GM12878 (cell line): ENCODE measurements at regions not wholly inside any gene's neighbourhood (a gene's known extent, or its start where the extent isn't known, plus 50 kb on each side); places are given as distances from the start of the nearest gene placed in this dataset.

Experiments
- ATAC-seq: fragments of 200-7000 bp; cut with Tn5 transposase; 3 replicates; pipeline ENCODE4 v1.9.1; 2020; ENCODE audit warnings: mild to moderate bottlenecking, moderate library complexity
- BruUV-seq: library from RNA; stranded (reverse); fragments of 400-500 nt; replicated peaks from 2 replicates; lab custom pipeline; 2021; lab: Mats Ljungman, UMichigan
- CTCF ChIA-PET: fragments of 300-600 bp; sonication (Branson Sonifier 250); formaldehyde crosslinking; extraction: SDS; loops from one replicate; lab custom pipeline; 2021; ENCODE audit warnings: inconsistent platforms; lab: Yijun Ruan, JAX
- POLR2A ChIA-PET: fragments of 350-600 bp; formaldehyde crosslinking; extraction: SDS; loops from one replicate; lab custom pipeline; 2021; ENCODE audit warnings: inconsistent platforms; lab: Charles Lee
- RAD21 ChIA-PET: fragments of 300-600 bp; sonication (Branson Sonifier 250); formaldehyde crosslinking; loops from one replicate; lab custom pipeline; 2023; ENCODE audit warnings: antibody characterized with exemption; ENCODE audit not compliant: unreplicated experiment; lab: Charles Lee
- SMC1A ChIA-PET: fragments of 300-600 bp; sonication (Branson Sonifier 250); formaldehyde crosslinking; loops from one replicate; lab custom pipeline; 2023; ENCODE audit not compliant: unreplicated experiment, uncharacterized antibody; lab: Charles Lee
- DNase-seq: peaks from one replicate; pipeline ENCODE4 v3.0.0-alpha.2; 2011; ENCODE audit warnings: low read depth, low spot score
- FAIRE-seq: peaks from 3 replicates; lab custom pipeline; 2011; peaks lifted over from hg19 to GRCh38; lab: Jason Lieb, UNC
- H2AFZ ChIP-seq: 2 replicates; pipeline ENCODE4 v1.6.0; 2011; ENCODE audit warnings: low read depth, low read length, control low read depth; ENCODE audit not compliant: control insufficient read depth
- H3K27ac ChIP-seq: 2 replicates; pipeline ENCODE4 v1.5.1; 2011; ENCODE audit warnings: control low read depth; ENCODE audit not compliant: control insufficient read depth, insufficient read depth
- H3K27me3 ChIP-seq, 2 experiments: replicated peaks in 1 of 2; 2 replicates each; pipeline versions ENCODE4 v1.6.0 to v1.6.1; 2011; ENCODE audit warnings: low read length in 1 of 2; ENCODE audit not compliant: control insufficient read depth in 2 of 2, insufficient read depth in 2 of 2
- H3K36me3 ChIP-seq, 2 experiments: 2 replicates each; pipeline ENCODE4 v1.5.1; 2011; ENCODE audit warnings: low read length in 1 of 2; ENCODE audit not compliant: control insufficient read depth in 2 of 2, insufficient read depth in 2 of 2
- H3K4me1 ChIP-seq: 2 replicates; pipeline ENCODE4 v1.6.1; 2011; ENCODE audit warnings: mild to moderate bottlenecking, low read length, moderate library complexity, mixed read lengths; ENCODE audit not compliant: control insufficient read depth, insufficient read depth
- H3K4me2 ChIP-seq: 2 replicates; pipeline ENCODE4 v1.6.0; 2011; ENCODE audit warnings: control low read depth; ENCODE audit not compliant: control insufficient read depth, insufficient read depth
- H3K4me3 ChIP-seq: fragments of 200-600 bp; sonication (generic); 2 replicates; pipeline ENCODE4 v1.5.1; 2016
- H3K79me2 ChIP-seq: 2 replicates; pipeline ENCODE4 v1.6.0; 2011; ENCODE audit warnings: low read length; ENCODE audit not compliant: control insufficient read depth, insufficient read depth
- H3K9ac ChIP-seq: 2 replicates; pipeline ENCODE4 v1.8.0; 2011; ENCODE audit warnings: low read length, control low read depth, mixed read lengths; ENCODE audit not compliant: control insufficient read depth, insufficient read depth
- H3K9me3 ChIP-seq: replicated peaks from 3 replicates; pipeline ENCODE4 v1.5.1; 2011; ENCODE audit warnings: mild to moderate bottlenecking, low read length; ENCODE audit not compliant: control insufficient read depth, insufficient read depth
- H4K20me1 ChIP-seq: 2 replicates; pipeline ENCODE4 v1.6.0; 2011; ENCODE audit not compliant: control insufficient read depth, insufficient read depth
- CBX5 ChIP-seq: sonication (generic); IDR thresholded peaks from 2 replicates; pipeline ENCODE4 v1.6.1; 2016; ENCODE audit warnings: low read depth, moderate library complexity, mild to moderate bottlenecking, inconsistent platforms
- CREB1 ChIP-seq: IDR thresholded peaks from 2 replicates; pipeline ENCODE4 v1.6.1; 2012; ENCODE audit warnings: low read depth, mild to moderate bottlenecking, inconsistent platforms
- DPF2 ChIP-seq: fragments of 450-650 bp; IDR thresholded peaks from 2 replicates; pipeline ENCODE4 v1.6.1; 2017; ENCODE audit warnings: mild to moderate bottlenecking
- GATAD2B ChIP-seq: fragments of 450-650 bp; conservative IDR thresholded peaks from 2 replicates; pipeline ENCODE4 v1.6.1; 2017; ENCODE audit warnings: low read depth, mild to moderate bottlenecking, moderate library complexity
- HCFC1 ChIP-seq: fragments of 150-350 bp; IDR thresholded peaks from 2 replicates; pipeline ENCODE4 v1.6.1; 2014; ENCODE audit warnings: low read length
- IKZF2 ChIP-seq, 2 experiments: fragments of 450-650 bp; IDR thresholded peaks; 2 replicates each; pipeline ENCODE4 v1.6.1; 2017; ENCODE audit warnings: mild to moderate bottlenecking in 2 of 2, moderate library complexity in 2 of 2
- JUNB ChIP-seq: IDR thresholded peaks from 2 replicates; pipeline ENCODE4 v1.6.1; 2016; ENCODE audit warnings: antibody characterized with exemption, mild to moderate bottlenecking
- MXI1 ChIP-seq: fragments of 150-350 bp; IDR thresholded peaks from 2 replicates; pipeline ENCODE4 v1.6.1; 2011; ENCODE audit warnings: low read depth, mild to moderate bottlenecking, inconsistent platforms, low read length, improper control_type of control experiment
- NBN ChIP-seq: fragments of 450-650 bp; IDR thresholded peaks from 2 replicates; pipeline ENCODE4 v1.6.1; 2016
- RAD51 ChIP-seq: fragments of 450-650 bp; IDR thresholded peaks from 2 replicates; pipeline ENCODE4 v1.6.1; 2016; ENCODE audit warnings: moderate library complexity, mild to moderate bottlenecking, inconsistent platforms
- SMAD1 ChIP-seq: fragments of 450-650 bp; IDR thresholded peaks from 2 replicates; pipeline ENCODE4 v1.6.1; 2018; ENCODE audit warnings: mild to moderate bottlenecking, low read depth; ENCODE audit not compliant: partially characterized antibody
- TBL1XR1 ChIP-seq: IDR thresholded peaks from 2 replicates; pipeline ENCODE4 v1.6.1; 2012; ENCODE audit warnings: low read depth, low read length, improper control_type of control experiment
- WRNIP1 ChIP-seq: IDR thresholded peaks from 2 replicates; pipeline ENCODE4 v1.6.1; 2011; ENCODE audit warnings: low read depth, low read length, improper control_type of control experiment, borderline replicate concordance
- ZNF622 ChIP-seq: fragments of 450-650 bp; IDR thresholded peaks from 2 replicates; pipeline ENCODE4 v1.6.1; 2017; ENCODE audit warnings: mild to moderate bottlenecking, inconsistent platforms
- WGBS: methylation state at CpG from one replicate; pipeline ENCODE4 v1.1.6; 2016; ENCODE audit warnings: low lambda C conversion rate; ENCODE audit not compliant: insufficient replicate concordance, insufficient coverage; ENCODE audit errors: missing lambda C conversion rate; 5-methylcytosine and 5-hydroxymethylcytosine counted together
- in situ Hi-C: fragments of 300-500 bp; cut with MboI; formaldehyde crosslinking; loops from 9 replicates; pipeline ENCODE4 v1.14.3; 2018; ENCODE audit warnings: mixed read lengths
- intact Hi-C: fragments of 100-400 bp; cut with micrococcal nuclease; formaldehyde crosslinking; loops from one replicate; pipeline ENCODE4 v1.14.2; 2022; ENCODE audit not compliant: unreplicated experiment
- TF ChIP-seq, protein P1 (sequence below): fragments of 450-650 bp; IDR thresholded peaks from 2 replicates; pipeline ENCODE4 v1.6.1; 2016; ENCODE audit warnings: mild to moderate bottlenecking
- TF ChIP-seq, protein P2 (sequence below): fragments of 450-650 bp; IDR thresholded peaks from 2 replicates; pipeline ENCODE4 v1.6.1; 2018; ENCODE audit warnings: mild to moderate bottlenecking, low read depth, moderate library complexity; ENCODE audit not compliant: partially characterized antibody

DNA sequence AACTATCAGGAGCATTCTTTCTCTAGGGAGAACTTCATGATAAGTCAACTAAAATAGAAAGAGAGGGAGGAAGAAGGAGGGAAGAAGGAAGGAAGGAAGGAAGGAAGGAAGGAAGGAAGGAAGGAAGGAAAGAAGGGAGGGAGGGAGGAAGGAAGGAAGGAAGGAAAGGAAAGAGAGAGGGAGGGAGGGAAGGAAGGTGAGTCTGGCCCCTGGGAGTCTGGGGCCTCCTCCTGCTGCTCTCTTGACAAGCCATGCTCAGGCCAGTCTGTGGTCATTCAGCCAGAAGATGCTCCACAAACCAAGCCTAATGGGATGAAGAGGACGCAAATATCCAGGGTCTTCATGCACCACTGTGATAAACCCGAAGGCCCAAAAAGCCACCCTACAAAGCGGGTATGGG lies 216.4 kb upstream of the AGAP1 start:
- Histone ChIP-seq H3K9ac (no peak overlapping the region), H3K27me3 (no peaks in the 10 kb centered on the region), H3K79me2 (no peaks in the 10 kb centered on the region), H2AFZ (no peak overlapping the region), H3K4me2 (no peak overlapping the region), H3K27ac (no peak overlapping the region), H3K4me1 (no peaks in the 10 kb centered on the region), H3K9me3 (no peaks in the 10 kb centered on the region; the same call in 2 of the 3 replicates), H3K4me3 (no peak overlapping the region), H4K20me1 (no peaks in the 10 kb centered on the region), H3K36me3 (no peaks in the 10 kb centered on the region)
- ATAC-seq, result no peak
- BruUV-seq, result no TSS peak
- DNase-seq, result no peak
- CTCF ChIA-PET, result no interaction called here
- POLR2A ChIA-PET, result no interaction called here
- RAD21 ChIA-PET, result no interaction called here
- intact Hi-C loops, result no loop called here
- WGBS, result 54% methylated on average over 3 of the region's 3 CpGs
- in situ Hi-C loops, result no loop called here
- FAIRE-seq, result no peak
- SMC1A ChIA-PET, result no interaction called here
- TF ChIP-seq JUNB (no peak), WRNIP1 (no peak), SMAD1 (no peak), ZNF622 (no peak), DPF2 (no peak), HCFC1 (no peak), RAD51 (no peak), CBX5 (no peak), IKZF2 (IDR thresholded peaks at IDR 0.05) (no peak), NBN (no peak), MXI1 (no peak), GATAD2B (no peak), CREB1 (no peak), TBL1XR1 (no peak)
- TF ChIP-seq, protein P1, sequence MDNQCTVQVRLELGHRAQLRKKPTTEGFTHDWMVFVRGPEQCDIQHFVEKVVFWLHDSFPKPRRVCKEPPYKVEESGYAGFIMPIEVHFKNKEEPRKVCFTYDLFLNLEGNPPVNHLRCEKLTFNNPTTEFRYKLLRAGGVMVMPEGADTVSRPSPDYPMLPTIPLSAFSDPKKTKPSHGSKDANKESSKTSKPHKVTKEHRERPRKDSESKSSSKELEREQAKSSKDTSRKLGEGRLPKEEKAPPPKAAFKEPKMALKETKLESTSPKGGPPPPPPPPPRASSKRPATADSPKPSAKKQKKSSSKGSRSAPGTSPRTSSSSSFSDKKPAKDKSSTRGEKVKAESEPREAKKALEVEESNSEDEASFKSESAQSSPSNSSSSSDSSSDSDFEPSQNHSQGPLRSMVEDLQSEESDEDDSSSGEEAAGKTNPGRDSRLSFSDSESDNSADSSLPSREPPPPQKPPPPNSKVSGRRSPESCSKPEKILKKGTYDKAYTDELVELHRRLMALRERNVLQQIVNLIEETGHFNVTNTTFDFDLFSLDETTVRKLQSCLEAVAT, result no peak
- TF ChIP-seq, protein P2, sequence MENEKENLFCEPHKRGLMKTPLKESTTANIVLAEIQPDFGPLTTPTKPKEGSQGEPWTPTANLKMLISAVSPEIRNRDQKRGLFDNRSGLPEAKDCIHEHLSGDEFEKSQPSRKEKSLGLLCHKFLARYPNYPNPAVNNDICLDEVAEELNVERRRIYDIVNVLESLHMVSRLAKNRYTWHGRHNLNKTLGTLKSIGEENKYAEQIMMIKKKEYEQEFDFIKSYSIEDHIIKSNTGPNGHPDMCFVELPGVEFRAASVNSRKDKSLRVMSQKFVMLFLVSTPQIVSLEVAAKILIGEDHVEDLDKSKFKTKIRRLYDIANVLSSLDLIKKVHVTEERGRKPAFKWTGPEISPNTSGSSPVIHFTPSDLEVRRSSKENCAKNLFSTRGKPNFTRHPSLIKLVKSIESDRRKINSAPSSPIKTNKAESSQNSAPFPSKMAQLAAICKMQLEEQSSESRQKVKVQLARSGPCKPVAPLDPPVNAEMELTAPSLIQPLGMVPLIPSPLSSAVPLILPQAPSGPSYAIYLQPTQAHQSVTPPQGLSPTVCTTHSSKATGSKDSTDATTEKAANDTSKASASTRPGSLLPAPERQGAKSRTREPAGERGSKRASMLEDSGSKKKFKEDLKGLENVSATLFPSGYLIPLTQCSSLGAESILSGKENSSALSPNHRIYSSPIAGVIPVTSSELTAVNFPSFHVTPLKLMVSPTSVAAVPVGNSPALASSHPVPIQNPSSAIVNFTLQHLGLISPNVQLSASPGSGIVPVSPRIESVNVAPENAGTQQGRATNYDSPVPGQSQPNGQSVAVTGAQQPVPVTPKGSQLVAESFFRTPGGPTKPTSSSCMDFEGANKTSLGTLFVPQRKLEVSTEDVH, result no peak
